HL-60/S4 treated with phorbol 12-myristate 13-acetate at 8.2 ng/mL for 4 days and 3 days (cell line): ENCODE measurements at regions not wholly inside any gene's neighbourhood (a gene's known extent, or its start where the extent isn't known, plus 50 kb on each side); places are given as distances from the start of the nearest gene placed in this dataset.

ENCODE experiments used
- in situ Hi-C: fragments of 300-500 bp; cut with MboI; formaldehyde crosslinking; loops from 2 replicates; pipeline ENCODE4 v1.15.0; 2022; ENCODE audit warnings: low sequenced_read_pairs

DNA sequence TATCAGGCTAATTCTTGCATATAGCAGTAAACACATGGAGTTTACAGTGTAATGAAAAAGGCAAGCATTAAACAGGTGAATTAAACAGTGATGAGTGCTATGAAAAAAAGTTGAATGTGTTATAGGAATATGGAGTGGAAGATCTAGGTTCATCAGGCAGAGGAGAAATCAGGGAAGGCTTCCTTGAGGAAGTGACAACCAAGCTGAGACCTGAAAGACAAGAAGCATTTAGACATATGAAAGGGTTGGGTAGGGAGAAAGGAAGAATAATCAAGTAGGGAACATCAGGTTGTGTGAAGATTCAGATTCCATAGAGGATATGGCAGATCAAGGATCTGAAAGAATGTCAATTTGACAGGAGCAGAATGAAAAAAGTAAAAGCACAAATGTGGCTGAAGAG, 612.5 kb downstream of the PRELID2 start:
- in situ Hi-C loops, result no loop called here

DNA sequence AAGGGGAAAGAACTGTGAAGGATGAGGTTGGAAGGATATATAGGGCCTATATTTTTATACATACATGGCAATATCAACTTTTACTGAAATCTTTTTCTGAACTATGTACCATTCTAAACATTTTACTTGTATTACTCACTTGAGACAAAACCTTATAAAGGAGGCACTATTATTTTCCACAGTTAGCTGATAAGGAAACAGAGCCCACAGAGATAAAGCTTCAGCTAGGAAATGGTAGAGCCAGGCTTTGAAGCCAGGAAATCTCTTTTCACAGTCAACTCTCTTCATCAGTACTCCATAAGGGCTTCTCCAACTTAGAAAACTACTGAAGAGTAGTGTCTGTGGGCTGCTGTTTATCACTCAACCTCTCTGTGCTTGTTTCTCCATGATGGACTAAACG, 613.7 kb downstream of the PRELID2 start:
- in situ Hi-C loops, result no loop called here

DNA sequence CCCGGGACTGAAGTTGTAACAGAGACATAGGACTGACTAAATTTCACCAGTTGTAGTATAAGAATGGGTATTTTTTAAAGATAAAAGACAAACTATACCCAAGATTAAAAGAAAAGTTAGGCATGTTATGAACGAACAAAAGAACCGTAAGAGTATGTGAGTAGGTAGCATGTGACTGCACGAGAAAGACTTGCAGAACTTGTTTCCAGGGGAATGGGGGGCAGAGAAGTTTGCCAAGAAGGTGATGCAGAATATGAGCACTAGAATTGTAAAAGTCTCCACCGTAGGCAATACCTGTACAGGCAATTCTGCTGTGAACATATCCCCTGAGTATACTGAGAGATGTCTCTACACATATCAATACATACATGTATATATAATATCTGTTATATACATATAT, 614.7 kb downstream of the PRELID2 start:
- in situ Hi-C loops, result no loop called here

DNA sequence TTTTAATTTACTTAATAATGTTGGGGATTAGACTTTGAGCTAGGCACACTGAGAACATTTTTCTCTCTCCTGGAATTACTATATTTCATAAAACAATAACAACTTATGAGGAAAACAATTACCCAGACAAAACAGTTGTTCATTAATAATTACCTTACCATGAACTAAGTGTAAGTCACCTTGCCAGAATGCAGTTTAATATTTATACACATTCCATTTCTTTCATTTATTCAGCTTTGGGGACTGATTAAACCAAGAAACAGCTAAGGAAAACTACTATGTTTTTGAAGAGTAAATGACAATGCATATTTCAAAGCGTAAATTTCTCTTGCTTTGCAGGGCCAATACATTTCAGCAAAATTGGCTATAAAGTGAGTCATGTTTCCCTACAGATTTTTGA, 616.2 kb downstream of the PRELID2 start:
- in situ Hi-C loops, result no loop called here

DNA sequence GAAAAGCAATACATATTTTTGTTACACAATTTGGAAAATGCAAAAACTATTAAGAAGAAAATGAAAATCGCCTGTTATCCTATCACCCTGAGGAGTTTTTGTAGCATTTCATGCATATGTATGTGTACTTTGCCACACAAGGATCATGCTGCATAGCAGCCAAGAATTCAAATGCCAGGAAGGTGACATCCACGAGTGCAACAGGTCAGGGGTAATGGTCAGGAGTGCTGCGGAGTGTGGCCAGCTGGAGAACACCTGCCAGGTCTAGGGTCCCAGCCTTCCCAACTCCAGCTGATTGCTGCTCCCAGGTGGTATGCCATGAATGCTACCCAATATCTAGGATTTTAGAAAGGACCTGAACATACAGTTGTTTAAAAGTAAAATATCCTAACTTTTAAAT, 617.1 kb downstream of the PRELID2 start:
- in situ Hi-C loops, result no loop called here

DNA sequence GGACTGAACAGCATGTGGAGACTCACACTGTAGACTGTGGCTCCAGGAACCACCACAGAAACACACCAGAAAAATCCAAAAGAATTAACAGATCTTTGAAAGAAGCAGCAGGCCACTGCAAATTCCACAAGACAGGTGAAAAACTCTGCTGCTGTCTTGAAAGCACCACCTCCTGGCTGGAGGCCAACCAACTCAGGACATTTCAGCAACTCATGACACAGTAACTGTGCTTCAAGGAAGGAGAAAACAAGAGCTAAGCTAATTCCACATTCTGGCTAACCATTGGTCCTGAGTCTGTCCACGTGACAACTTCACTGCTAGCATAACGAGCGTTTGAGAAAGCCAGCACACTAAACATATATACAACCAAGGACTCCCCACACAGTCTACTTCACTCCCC, 625.1 kb downstream of the PRELID2 start:
- in situ Hi-C loops, result no loop called here

DNA sequence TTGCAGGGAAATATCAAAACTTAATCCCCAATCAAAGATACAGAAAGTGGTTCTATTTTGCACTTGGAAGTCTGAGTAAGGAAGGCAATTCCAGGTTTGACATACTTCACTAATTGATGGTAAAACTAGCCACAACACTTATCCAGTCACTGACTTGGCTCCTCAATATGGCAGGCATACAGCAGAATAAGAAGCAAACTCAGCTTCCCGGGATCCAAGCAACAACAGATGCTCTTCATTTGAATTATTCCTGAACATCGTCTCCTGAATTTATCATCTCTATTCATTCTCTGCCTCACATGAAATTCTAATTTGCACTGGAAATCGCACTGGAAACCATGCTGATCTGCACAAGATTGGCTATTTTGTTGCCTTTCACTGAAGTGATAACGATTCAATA, 629.6 kb downstream of the PRELID2 start:
- in situ Hi-C loops, result no loop called here

DNA sequence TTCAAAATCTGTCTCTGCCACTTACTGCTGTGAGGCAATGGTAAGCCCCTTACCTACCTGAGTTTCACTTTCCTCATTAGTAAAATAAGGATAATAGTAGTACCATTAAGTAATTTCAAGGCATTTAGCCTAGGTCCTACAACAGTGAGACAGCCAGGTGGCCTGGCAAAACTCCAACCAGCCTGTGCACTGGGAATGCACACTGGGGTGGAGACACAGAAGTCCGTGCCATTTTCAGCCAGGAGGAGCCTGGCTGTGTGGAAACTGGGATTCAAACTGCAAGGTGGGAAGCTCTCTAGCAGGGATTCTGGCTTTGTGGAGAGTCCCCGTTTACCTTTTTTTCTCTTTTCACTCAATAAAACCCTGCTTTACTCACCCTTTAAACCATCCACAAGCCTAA, 630.4 kb downstream of the PRELID2 start:
- in situ Hi-C loops, result no loop called here

DNA sequence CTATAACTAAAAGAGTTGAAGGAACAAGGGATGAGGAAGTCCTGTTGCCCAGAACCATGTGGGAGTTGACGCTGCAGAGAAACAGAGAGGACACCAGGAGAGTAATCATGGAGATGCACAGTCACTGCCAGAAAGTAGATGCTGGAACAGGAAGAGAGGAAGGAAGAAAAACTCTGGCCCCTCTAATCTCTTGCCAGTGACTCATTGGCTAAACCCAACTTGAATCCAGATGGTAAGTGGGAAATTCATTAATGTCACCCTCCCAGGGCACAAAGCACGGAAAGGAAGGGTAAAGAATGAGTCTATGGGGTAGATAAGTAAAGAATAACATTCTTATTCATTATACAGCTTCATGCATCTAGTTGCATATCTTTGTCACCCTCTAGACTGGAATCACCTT, 631.9 kb downstream of the PRELID2 start:
- in situ Hi-C loops, result no loop called here

DNA sequence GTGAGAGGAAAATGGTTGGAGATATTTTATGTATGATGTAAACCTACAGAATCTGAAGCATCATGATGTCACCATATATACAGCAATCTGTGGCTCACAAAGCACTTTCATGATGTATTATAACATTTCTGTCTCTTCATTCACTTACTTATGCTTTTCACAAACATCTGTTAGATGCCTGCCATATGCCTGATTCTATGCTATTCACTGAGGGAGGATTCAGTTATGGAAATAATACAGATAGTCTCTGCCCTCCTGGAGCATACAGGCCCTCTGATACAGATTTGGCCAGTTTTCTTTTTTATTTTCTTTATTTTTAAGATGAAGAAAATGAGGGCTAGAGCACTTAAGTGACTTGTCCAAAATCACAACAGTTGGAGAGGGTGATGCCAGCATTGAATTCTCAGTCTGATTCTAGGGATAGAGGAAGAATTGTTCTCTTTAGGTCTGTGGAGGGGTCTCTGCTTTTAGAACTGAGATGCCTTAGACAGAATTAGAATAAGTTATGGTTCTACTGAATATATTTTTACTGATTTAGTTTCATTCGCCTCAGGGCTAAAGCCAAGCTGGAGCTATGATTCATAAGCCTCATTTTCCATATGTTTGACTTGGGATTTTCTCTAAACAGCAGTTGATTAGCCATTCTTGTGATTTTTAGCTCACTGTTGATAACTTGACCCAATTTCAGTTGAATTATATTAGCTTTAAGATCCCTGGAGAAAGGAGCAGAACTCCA, 636.4 kb downstream of the PRELID2 start:
- in situ Hi-C loops, result no loop called here

DNA sequence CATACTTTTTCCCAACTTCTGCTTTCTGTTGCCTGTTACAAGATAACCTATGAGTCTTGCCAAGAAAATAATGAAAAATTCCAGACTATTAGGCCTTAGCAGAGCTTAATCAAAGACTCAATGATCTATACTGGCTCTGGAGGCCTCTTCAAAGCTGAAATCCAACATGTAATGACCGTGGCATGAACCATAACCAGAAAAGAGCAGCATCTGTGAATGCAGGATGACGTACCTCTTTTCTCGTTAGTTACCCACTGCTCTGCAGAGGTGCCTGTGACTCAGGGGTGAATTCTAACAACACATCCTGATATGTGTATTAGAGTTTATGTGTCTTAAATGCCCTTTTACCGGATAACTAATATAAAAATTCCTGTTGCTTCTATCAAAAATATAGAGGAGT, 645.4 kb downstream of the PRELID2 start:
- in situ Hi-C loops, result no loop called here

DNA sequence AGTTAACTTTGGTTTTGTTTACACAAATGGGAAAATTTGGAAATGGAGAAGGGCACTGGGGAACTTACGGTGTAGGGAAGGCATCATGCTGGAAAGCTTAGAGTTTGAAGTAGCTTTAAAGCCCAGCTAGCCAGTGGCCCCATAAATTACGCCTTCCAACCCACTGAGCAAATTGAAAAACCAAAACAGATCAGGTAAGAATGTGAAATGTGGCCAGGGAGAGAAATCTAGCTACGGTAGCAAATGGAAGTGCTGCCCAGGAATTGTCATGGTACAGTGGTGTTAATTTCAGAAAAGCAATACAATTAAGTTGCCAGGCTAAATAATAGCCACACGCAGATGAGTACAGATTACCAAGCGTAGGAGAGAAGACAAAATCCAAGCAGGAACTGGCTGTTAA, 654.8 kb downstream of the PRELID2 start:
- in situ Hi-C loops, result no loop called here

DNA sequence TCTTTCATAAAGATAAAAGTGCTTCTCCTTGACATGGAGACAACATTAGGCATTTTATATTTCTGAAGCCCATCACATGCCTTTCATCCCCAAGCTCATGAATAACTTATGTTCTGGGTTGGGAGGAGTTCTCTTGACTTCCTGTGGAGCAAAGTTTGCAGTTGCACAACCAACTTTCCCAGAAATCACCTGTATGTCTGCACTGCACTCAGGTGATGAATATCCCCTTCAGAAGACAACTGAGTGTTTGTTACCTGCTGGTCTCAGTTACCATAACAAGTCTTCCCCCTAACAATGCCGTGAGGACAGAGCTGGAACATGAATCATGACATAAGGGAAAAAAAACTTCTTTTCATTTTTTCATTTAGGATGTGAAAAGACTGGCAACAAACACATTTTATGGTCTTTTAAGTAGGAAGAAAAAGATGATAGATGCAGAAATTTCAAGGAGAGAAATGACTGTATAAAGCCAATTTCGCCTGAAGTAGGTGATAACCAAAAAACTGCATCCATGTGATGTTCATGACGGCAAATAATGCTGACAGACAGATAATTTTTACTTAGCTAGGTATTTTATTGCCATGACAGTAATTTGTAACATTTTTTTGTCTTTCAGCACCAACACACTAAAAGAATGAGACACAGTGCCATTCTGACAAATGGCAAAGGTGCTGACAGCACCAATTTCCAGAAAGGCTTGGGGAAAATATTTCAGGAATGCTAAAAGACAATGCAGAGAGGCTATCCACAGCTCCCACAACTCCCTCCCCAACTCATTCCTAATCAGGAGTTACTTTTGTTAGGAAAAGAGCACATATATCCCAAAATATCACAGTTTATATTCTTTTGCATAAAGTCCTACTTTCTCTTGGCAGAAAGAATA, 656.3 kb downstream of the PRELID2 start:
- in situ Hi-C loops, result no loop called here

DNA sequence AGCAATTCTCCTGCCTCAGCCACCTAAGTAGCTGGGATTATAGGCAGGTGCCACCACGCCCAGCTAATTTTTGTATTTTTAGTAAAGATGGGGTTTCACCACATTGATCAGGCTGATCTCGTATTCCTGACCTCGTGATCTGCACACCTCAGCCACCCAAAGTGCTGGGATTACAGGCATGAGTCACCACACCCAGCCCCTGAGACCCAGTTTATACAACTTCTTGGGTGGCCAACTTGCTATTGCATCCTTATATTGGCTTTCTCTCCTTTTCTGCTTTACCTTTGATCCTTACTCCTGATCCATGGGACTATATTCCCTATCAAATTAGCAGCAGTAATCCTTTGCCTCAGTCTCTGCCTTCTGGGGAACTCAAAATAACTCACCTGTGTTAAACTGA, 659.1 kb downstream of the PRELID2 start:
- in situ Hi-C loops, result no loop called here

DNA sequence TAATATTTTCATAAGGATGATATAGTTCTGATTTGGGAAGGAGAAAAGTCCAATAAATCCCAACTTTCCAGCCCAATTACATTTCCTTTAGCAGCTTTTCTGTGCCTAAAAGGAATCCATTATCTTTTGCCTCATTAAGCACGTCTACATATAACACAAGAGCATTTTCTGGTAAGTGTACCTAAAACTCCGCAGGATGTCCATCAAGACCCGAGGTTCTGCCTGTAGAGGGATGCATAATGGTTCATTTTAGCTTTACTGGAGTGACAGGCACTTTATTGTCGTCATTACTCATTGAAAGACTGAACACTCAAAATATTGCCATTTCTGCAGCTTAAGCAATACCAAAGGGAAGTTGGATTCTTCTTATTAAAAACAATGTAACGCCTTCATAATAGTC, 669.0 kb downstream of the PRELID2 start:
- in situ Hi-C loops, result no loop called here

DNA sequence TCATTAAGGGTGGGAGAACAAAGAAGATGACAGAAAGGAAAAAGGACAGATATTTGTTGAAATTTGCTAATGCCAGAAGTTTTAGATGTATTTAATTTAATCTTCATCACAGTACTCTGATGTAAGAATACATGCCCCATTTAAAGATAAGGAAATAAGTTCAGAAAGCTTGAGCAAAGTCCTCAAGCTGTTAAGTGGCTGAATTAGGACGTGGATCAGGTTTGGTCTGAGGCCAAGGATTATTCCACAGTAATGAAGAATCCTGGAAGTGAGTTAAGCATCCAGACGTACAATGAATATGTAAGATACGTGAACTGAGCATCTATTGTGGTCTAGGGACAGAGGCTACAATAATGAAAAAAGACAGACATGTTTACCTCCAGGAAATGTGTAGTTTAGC, 671.3 kb downstream of the PRELID2 start:
- in situ Hi-C loops, result no loop called here

DNA sequence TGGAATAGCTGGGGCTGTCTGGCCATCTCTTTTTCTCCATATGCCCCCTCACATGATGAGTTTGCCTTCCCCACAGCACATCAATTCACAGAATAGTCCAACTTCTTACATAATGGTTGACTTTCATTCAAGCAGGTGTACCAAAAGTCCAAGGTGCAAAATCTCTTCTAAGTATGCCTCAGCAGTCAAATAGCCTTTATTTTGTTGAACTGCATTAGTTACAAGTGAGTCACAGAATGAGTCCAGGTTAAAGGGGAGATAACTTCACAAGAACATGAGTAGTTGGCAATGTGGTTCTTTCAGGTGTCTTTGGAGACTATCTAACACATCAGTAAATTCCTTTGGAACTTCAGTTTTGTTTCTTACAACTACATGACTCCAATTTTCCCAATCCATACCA, 672.5 kb downstream of the PRELID2 start:
- in situ Hi-C loops, result no loop called here

DNA sequence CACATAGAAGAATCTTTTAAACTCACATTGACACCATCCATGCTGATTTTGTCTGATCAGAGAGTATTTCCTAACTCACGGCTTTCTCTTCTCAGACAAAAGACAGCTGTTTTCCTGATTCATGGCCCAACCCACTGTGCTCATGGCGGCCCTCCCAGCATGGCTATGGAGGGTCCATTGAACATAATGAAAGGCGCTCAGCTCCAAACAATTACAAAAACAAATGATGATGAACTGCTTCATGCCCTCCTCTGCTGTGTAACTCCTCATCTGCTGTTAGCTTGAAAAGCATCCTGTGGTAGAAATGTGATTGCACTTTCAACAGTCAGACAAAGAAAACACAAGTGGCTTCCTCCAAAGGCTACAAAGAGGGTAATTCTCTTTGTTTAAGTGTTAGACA, 673.8 kb downstream of the PRELID2 start:
- in situ Hi-C loops, result no loop called here

DNA sequence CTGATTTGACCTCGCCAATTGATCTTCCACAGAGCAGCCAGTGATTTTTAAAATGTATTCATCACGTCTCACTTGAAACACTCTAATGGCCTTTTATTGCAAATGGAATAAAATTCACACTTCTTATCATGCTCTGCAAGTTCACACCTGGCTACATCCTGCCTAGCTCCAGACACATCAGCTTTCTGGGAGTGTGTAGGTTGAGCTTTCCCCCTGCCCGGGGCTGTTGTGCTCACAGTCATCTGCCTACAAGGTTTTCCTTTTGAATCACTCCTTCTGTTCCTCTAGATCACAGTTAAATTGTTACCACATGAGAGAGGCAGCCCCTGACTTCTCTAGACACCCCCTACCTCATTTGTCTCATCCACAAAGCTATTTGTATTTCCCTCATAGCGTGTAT, 674.5 kb downstream of the PRELID2 start:
- in situ Hi-C loops, result no loop called here

DNA sequence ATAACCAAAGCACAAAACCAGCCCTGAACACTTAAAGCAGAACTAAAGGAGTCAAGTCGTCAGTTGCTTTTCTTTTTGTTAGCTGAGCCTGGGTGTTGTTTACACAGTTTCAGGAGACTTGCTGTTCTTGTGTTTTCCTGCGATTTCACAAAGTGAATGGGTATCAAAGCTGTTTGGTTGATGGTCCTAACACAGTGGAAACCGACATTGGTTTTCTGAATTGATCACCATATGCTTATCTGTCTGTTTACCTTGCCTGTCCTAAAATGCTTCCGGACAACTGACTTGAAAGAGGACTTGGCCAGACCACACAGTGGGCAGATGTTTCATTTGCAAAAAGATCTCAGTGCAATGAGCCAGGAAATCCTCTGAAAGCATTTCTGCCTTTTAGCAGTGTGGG, 676.4 kb downstream of the PRELID2 start:
- in situ Hi-C loops, result no loop called here

DNA sequence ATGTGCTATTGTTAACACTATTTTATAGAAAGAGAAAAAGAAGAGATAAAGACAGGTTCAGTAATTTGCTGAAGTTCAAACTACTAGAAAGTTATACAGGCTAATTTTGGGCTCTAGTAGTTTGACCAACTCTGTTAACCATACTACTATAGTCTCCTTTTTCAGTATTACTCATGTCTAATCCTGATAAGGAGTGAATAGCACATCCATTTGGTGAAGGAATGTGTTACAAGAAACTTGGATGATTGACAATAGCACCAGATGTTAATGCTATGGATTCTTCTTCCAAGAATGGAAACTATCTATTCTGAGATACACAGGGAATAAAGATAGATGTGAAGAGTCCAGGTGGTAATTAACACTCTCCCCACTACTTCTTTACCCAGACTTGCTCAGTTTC, 677.3 kb downstream of the PRELID2 start:
- in situ Hi-C loops, result no loop called here

DNA sequence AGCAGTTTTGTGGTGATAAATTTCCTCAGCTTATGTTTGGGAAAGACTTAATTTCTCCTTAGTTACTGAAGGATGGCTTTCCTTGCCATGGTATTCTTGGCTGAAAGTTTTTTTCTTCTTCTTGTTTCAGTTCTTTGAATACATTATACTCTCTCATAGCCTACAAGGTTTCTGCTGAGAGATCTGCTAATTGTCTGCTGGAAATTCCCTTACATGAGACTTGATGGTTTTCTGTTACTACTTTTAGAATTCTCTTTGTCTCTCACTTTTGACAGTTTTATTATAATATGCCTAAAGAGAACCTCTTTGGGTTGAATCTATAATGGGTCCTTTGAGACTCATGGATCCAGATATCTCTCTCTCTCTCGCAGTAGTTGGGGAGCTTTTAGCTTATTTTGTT, 693.6 kb downstream of the PRELID2 start:
- in situ Hi-C loops, result no loop called here
